ENCODE measurements at regions not wholly inside any gene's neighbourhood (a gene's known extent, or its start where the extent isn't known, plus 50 kb on each side); places are given as distances from the start of the nearest gene placed in this dataset.

DNA sequence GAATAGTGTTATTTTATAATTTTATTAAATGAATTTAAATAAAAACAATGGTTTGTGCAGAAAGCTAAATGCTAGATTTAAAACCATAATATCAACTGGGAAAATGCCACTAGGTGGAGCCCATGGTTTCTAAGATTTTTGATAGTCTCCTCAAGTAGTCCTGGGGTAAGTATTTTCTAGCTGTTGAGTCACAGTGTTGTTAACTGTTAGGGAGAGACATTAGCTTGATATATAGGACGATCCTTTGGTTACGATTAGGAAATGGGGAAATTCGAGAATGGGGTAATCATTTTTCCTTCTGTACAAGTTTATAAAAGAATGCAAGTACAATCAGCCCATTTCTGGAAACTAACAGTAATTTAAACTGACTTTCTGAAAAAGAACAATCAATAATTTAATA is 378.4 kb downstream of the ANKRD50 start:
- TF ChIP-seq, protein P1, sequence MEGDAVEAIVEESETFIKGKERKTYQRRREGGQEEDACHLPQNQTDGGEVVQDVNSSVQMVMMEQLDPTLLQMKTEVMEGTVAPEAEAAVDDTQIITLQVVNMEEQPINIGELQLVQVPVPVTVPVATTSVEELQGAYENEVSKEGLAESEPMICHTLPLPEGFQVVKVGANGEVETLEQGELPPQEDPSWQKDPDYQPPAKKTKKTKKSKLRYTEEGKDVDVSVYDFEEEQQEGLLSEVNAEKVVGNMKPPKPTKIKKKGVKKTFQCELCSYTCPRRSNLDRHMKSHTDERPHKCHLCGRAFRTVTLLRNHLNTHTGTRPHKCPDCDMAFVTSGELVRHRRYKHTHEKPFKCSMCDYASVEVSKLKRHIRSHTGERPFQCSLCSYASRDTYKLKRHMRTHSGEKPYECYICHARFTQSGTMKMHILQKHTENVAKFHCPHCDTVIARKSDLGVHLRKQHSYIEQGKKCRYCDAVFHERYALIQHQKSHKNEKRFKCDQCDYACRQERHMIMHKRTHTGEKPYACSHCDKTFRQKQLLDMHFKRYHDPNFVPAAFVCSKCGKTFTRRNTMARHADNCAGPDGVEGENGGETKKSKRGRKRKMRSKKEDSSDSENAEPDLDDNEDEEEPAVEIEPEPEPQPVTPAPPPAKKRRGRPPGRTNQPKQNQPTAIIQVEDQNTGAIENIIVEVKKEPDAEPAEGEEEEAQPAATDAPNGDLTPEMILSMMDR (conservative IDR thresholded peaks at IDR 0.05), result peak; percentile 80
- H3K27ac ChIP-seq, result no peak overlapping the region

DNA sequence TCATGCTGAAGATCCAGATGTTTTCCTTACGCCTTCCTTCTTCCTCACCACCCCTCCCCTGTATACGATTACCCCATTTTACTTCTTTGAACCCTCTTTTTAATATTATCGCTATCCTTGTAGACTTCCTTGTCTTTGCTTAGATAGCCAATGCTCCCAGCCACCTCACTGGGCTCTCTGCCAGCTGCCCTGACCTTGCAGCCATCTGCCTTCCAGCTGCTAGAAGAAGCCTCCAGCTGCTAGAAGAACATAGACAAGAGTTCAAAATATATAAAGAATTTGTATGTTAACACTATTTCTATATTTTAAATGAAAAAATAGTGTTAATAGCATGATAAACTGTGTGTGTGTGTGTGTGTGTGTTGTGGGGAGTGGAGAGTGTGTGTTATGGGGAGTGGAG is 374.7 kb downstream of the ANKRD50 start:
- H3K27ac ChIP-seq, result no peak overlapping the region
- TF ChIP-seq, protein P1 (conservative IDR thresholded peaks at IDR 0.05), result no peak

DNA sequence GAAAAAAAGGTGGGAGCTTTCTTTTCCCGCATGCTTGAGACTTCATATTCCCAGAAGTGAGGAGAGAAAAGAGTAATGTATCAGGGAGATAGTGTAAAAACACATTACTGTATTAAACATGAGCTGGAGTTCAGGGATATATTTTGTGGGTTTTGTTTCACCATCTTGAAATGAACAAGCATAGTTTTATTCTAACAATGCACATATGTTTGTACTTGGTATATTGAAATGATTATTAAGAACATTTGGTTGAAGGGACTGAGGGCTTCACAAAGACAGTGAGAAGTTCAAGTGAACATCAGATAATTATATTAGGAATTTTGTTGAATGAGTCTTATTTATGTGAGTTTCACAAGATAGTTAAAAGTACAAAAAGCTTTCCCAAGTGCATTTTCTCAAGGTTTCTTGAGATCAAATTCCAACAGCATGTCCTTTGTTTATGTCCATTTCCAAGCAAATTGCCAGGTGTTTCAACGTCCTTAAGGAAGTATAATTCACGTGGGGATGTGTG is 368.8 kb downstream of the ANKRD50 start:
- H3K27ac ChIP-seq, result no peak overlapping the region
- TF ChIP-seq, protein P1 (conservative IDR thresholded peaks at IDR 0.05), result no peak

DNA sequence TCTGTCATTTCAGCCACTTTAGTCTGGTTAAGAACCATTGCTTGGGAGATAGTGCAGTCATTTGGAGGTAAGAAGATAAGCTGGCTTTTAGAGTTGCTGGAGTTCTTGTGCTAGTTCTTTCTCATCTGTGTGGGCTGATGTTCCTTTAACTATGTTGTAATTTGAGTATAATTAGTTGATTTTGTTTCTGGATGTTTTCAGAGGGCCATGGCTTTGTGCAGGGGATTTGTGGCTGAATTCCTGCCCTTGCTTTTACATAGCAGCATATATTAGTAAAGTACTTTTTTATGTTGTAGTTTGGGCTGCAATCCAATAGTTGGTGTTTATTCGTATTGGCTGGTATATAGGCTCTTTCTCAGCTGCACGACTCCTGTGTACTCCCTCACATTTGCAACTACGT is 339.6 kb downstream of the ANKRD50 start:
- TF ChIP-seq, protein P1 (conservative IDR thresholded peaks at IDR 0.05), result no peak
- no peak overlapping the region for H3K27ac ChIP-seq

DNA sequence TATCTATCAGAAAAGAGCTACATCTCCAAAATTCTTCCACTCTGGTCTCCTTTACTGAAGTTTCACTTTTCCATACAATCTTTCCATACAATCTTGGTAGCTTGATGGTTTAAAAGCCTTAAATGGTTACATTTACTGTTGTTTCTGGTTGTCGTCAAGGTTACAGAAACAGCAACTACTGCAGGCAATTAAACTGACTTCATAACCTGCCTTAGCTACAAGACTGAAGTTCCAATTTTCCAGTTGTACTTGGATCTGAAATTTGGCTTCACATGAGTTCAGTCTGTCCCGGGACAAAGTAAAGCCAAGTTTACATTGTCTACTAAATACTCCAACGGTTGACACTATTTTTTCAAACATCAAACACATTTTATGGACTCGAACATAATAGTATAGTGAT is 326.4 kb downstream of the ANKRD50 start:
- TF ChIP-seq, protein P1 (conservative IDR thresholded peaks at IDR 0.05), result no peak

DNA sequence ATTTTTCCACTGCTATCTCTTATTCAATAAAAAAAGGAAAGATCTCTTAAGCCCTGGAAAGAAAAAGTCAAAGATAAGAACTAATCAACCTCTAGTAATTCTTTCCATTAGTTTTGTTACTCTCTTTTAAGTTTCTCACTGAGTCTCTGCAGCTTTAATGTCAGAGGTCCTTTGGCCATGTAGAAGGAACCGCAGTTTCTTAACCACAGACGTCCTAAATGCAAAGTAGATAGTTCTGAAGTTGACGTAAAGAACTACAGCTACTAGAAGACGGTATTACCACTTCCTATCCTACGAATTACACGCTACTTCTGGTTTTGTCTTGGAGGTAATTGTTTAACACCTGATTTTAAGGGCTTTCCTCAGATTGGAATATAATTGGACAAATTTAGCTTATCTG is 325.9 kb downstream of the ANKRD50 start:
- no peak overlapping the region for H3K27ac ChIP-seq
- TF ChIP-seq, protein P1 (conservative IDR thresholded peaks at IDR 0.05), result no peak

More for the DNA sequence above, 326.4 kb downstream of the ANKRD50 start:
- H3K27ac ChIP-seq, result no peak overlapping the region

DNA sequence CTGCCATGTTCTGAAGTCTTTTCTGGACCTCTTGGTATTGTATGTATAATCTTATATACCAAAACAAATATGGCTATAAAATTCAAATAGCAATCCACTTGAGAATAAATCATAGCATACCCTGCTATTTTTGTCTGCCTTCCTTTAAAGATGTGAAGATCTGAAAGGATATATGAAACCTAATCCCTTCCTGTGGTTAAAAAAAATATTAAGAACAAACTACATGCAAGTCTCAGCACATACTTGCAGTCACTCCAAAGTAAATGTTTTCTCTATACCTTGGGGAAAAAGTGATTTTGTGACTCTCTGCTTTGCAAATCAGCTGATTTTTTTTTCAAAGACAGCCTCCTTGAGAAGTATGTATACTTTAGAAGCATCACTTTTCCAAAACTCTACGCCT is 322.9 kb downstream of the ANKRD50 start:
- TF ChIP-seq, protein P1 (conservative IDR thresholded peaks at IDR 0.05), result no peak
- H3K27ac ChIP-seq, result no peak overlapping the region
